ENCODE measurements at regions not wholly inside any gene's neighbourhood (a gene's known extent, or its start where the extent isn't known, plus 50 kb on each side); places are given as distances from the start of the nearest gene placed in this dataset.

GRCh38 chr2:67857836-67858235 lies 205.0 kb downstream of the C1D start:
- Histone ChIP-seq H3K4me3 (ENCODE audit: low read depth, low read length) (no peak overlapping the region), H3K27me3 (ENCODE audit: control insufficient read depth, insufficient read depth, low read length) (no peaks in the 10 kb centered on the region), H3K36me3 (ENCODE audit: control insufficient read depth, insufficient read depth, low read length) (no peaks in the 10 kb centered on the region)
- TF ChIP-seq CTCF (IDR thresholded peaks at IDR 0.05; ENCODE audit: insufficient read depth, low read length, poor library complexity, severe bottlenecking) = no peak
- no peak for DNase-seq (ENCODE audit: low read depth)

- no peak for DNase-seq (ENCODE audit: low read depth)
- no peaks in the 10 kb centered on the region for H3K36me3 ChIP-seq (ENCODE audit: control insufficient read depth, insufficient read depth, low read length)
- no peaks in the 10 kb centered on the region for H3K27me3 ChIP-seq (ENCODE audit: control insufficient read depth, insufficient read depth, low read length)
- no peak for TF ChIP-seq CTCF (IDR thresholded peaks at IDR 0.05; ENCODE audit: insufficient read depth, low read length, poor library complexity, severe bottlenecking)
- no peak overlapping the region for H3K4me3 ChIP-seq (ENCODE audit: low read depth, low read length)
Observed at GRCh38 chr2:67858886-67859285, 203.9 kb downstream of the C1D start.

GRCh38 chr2:67865917-67866316 lies 196.9 kb downstream of the C1D start:
- H3K36me3 ChIP-seq (ENCODE audit: control insufficient read depth, insufficient read depth, low read length) = no peaks in the 10 kb centered on the region
- peak; percentile 37 for DNase-seq (ENCODE audit: low read depth)
- no peak overlapping the region for H3K4me3 ChIP-seq (ENCODE audit: low read depth, low read length)
- peak; percentile 20 for TF ChIP-seq CTCF (IDR thresholded peaks at IDR 0.05; ENCODE audit: insufficient read depth, low read length, poor library complexity, severe bottlenecking)
- no peaks in the 10 kb centered on the region for H3K27me3 ChIP-seq (ENCODE audit: control insufficient read depth, insufficient read depth, low read length)

DNA sequence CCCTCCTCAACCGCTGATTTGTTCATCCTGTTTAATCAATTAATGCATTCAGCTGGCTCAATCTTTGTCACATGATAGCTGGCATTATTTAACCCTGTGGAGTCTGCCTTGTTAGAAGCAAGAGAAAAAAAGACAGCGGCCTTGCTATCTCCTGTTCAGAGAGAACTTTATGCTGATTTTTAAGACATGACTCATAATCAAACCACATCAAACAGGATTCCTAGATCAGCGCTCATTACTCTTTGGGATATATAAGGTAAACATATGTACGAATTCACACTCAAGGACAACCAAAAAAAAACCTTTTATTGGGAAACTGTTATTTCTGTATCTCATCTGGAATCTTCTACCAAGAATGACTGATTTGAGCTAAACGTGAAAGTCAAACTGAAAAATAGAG lies 195.1 kb downstream of the C1D start:
- Histone ChIP-seq H3K4me3 (ENCODE audit: low read depth, low read length) (no peak overlapping the region), H3K27me3 (ENCODE audit: control insufficient read depth, insufficient read depth, low read length) (no peaks in the 10 kb centered on the region), H3K36me3 (ENCODE audit: control insufficient read depth, insufficient read depth, low read length) (no peaks in the 10 kb centered on the region)
- TF ChIP-seq CTCF (IDR thresholded peaks at IDR 0.05; ENCODE audit: insufficient read depth, low read length, poor library complexity, severe bottlenecking) = no peak
- DNase-seq (ENCODE audit: low read depth) = no peak

DNA sequence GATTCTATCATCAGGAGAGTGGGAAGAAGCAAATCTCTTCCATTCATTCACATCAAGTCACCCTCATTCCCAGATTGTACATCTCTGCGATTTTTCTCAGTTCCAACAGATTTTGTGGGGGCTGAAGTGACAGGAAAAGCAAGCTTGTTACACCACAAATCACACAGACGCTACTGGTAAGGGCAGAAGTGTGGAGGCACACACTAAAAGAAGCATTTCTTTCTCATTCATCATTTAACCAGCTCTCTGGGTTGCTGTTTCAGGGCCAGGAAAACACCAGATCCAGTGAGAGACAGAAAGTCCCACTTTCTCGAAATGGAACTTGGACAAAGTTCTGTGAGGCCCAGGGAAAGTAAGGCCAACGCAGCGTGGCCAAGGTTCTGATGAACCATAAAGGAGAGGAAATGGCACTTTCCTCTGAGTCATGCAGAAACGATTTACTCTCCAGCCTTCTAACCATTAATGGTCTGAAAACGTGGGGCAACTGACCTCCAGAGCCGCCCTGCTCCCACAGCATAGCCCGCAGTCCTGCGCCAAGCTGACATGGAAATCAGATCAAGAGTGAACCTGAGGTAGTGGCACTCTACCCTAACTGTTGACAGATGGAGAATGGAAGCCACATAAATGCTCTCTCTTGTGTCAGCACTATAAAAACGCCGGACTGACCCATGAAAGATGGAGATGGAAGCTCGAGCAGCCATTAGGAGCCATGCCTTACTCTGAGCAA lies 191.0 kb downstream of the C1D start:
- no peak for TF ChIP-seq CTCF (IDR thresholded peaks at IDR 0.05; ENCODE audit: insufficient read depth, low read length, poor library complexity, severe bottlenecking)
- DNase-seq (ENCODE audit: low read depth) = peak; percentile 79
- Histone ChIP-seq H3K27me3 (ENCODE audit: control insufficient read depth, insufficient read depth, low read length) (no peaks in the 10 kb centered on the region), H3K4me3 (ENCODE audit: low read depth, low read length) (no peak overlapping the region), H3K36me3 (ENCODE audit: control insufficient read depth, insufficient read depth, low read length) (no peaks in the 10 kb centered on the region)

GRCh38 chr2:67872481-67872880 lies 190.3 kb downstream of the C1D start:
- H3K4me3 ChIP-seq (ENCODE audit: low read depth, low read length) = no peak overlapping the region
- no peak for DNase-seq (ENCODE audit: low read depth)
- H3K27me3 ChIP-seq (ENCODE audit: control insufficient read depth, insufficient read depth, low read length) = no peaks in the 10 kb centered on the region
- no peak for TF ChIP-seq CTCF (IDR thresholded peaks at IDR 0.05; ENCODE audit: insufficient read depth, low read length, poor library complexity, severe bottlenecking)
- H3K36me3 ChIP-seq (ENCODE audit: control insufficient read depth, insufficient read depth, low read length) = no peaks in the 10 kb centered on the region
